Endodermal cell (in vitro differentiated cells): ENCODE measurements at regions not wholly inside any gene's neighbourhood (a gene's known extent, or its start where the extent isn't known, plus 50 kb on each side); places are given as distances from the start of the nearest gene placed in this dataset.

Experiments
- DNase-seq: peaks from one replicate; pipeline ENCODE4 v3.0.0-alpha.2; 2017
- H3K27ac ChIP-seq: 2 replicates; pipeline ENCODE4 v1.5.1; 2013; ENCODE audit warnings: mild to moderate bottlenecking, low read depth, low read length, moderate library complexity
- H3K27me3 ChIP-seq: 2 replicates; pipeline ENCODE4 v1.6.1; 2013; ENCODE audit warnings: mild to moderate bottlenecking, low read length, moderate library complexity; ENCODE audit not compliant: insufficient read depth, control insufficient read depth, poor library complexity, severe bottlenecking
- H3K36me3 ChIP-seq: 2 replicates; pipeline ENCODE4 v1.7.0; 2013; ENCODE audit warnings: mild to moderate bottlenecking, low read length, moderate library complexity; ENCODE audit not compliant: control insufficient read depth, insufficient read depth
- H3K4me1 ChIP-seq: one replicate; pipeline ENCODE4 v1.7.0; 2013; ENCODE audit warnings: low read length; ENCODE audit not compliant: control insufficient read depth, insufficient read depth
- H3K4me3 ChIP-seq: 2 replicates; pipeline ENCODE4 v1.5.1; 2013; ENCODE audit warnings: mild to moderate bottlenecking, low read length, moderate library complexity
- H3K9ac ChIP-seq: 2 replicates; pipeline ENCODE4 v1.6.1; 2013; ENCODE audit warnings: mild to moderate bottlenecking, low read length, moderate library complexity; ENCODE audit not compliant: poor library complexity, severe bottlenecking; ENCODE audit errors: extremely low read depth
- H3K9me3 ChIP-seq: 2 replicates; pipeline ENCODE4 v1.6.1; 2013; ENCODE audit warnings: mild to moderate bottlenecking, low read length, moderate library complexity; ENCODE audit not compliant: control insufficient read depth
- H3K27ac Mint-ChIP-seq: 2 replicates; pipeline ENCODE4 v1.8.0; 2020; ENCODE audit warnings: mixed read lengths
- H3K27me3 Mint-ChIP-seq: 2 replicates; pipeline ENCODE4 v1.8.0; 2021; ENCODE audit warnings: mild to moderate bottlenecking, mixed read lengths; ENCODE audit not compliant: insufficient read depth
- H3K36me3 Mint-ChIP-seq: 2 replicates; pipeline ENCODE4 v1.8.0; 2020; ENCODE audit warnings: low read depth, mixed read lengths
- H3K4me1 Mint-ChIP-seq: 2 replicates; pipeline ENCODE4 v1.8.0; 2020; ENCODE audit warnings: mixed read lengths
- H3K4me3 Mint-ChIP-seq: 2 replicates; pipeline ENCODE4 v1.8.0; 2020; ENCODE audit warnings: mild to moderate bottlenecking, moderate library complexity, mixed read lengths
- H3K9me3 Mint-ChIP-seq: 2 replicates; pipeline ENCODE4 v1.8.0; 2020; ENCODE audit warnings: mild to moderate bottlenecking, mixed read lengths
- CTCF ChIP-seq: fragments of 200-600 bp; sonication (generic); conservative IDR thresholded peaks from 2 replicates; pipeline ENCODE4 v1.5.0; 2021; ENCODE audit warnings: antibody characterized with exemption, mild to moderate bottlenecking
- WGBS, 2 experiments: methylation state at CpG; one replicate each; pipeline versions ENCODE4 v1.1.5 to v1.1.7; 2013; ENCODE audit warnings: missing lambda C conversion rate in 2 of 2, mixed read lengths in 1 of 2; ENCODE audit not compliant: insufficient coverage in 1 of 2, insufficient read length in 1 of 2; 5-methylcytosine and 5-hydroxymethylcytosine counted together

GRCh38 chr2:160566717-160567116 is 73.1 kb upstream of the RBMS1 start:
- Histone ChIP-seq H3K4me1 (no peaks in the 10 kb centered on the region), H3K36me3 (no peaks in the 10 kb centered on the region), H3K4me3 (no peak overlapping the region), H3K27me3 (no peaks in the 10 kb centered on the region), H3K9me3 (peaks cover 7% of the 10 kb centered on the region), H3K27ac (no peak overlapping the region), H3K9ac (no peak overlapping the region)
- no peak for TF ChIP-seq CTCF
- H3K9me3 Mint-ChIP-seq: peaks cover 2% of the 10 kb centered on the region
- no peak overlapping the region for H3K27ac Mint-ChIP-seq
- H3K27me3 Mint-ChIP-seq: no peaks in the 10 kb centered on the region
- DNase-seq: no peak
- no peaks in the 10 kb centered on the region for H3K36me3 Mint-ChIP-seq
- no peak overlapping the region for H3K4me3 Mint-ChIP-seq
- no peaks in the 10 kb centered on the region for H3K4me1 Mint-ChIP-seq

- Mint-ChIP-seq H3K4me3 (no peak overlapping the region), H3K9me3 (peaks cover 21% of the 10 kb centered on the region), H3K36me3 (no peaks in the 10 kb centered on the region), H3K27me3 (no peaks in the 10 kb centered on the region), H3K4me1 (no peaks in the 10 kb centered on the region), H3K27ac (no peak overlapping the region)
- WGBS, 2 experiments: 94 to 100% methylated on average over 3 of the region's 3 CpGs
- peaks cover 18% of the 10 kb centered on the region for H3K9me3 ChIP-seq
- no peaks in the 10 kb centered on the region for H3K36me3 ChIP-seq
- H3K9ac ChIP-seq: no peak overlapping the region
- TF ChIP-seq CTCF: no peak
- H3K27ac ChIP-seq: no peak overlapping the region
- H3K27me3 ChIP-seq: no peaks in the 10 kb centered on the region
- DNase-seq: no peak
- no peak overlapping the region for H3K4me3 ChIP-seq
- no peaks in the 10 kb centered on the region for H3K4me1 ChIP-seq
Measured at GRCh38 chr2:160568856-160569255, 75.2 kb upstream of the RBMS1 start.

GRCh38 chr2:160570376-160570775 is 76.8 kb upstream of the RBMS1 start:
- no peak for TF ChIP-seq CTCF
- no peak overlapping the region for H3K4me3 ChIP-seq
- no peak for DNase-seq
- Mint-ChIP-seq H3K36me3 (no peaks in the 10 kb centered on the region), H3K4me3 (no peak overlapping the region), H3K27me3 (no peaks in the 10 kb centered on the region), H3K9me3 (peaks cover 21% of the 10 kb centered on the region), H3K27ac (no peak overlapping the region), H3K4me1 (no peaks in the 10 kb centered on the region)
- no peak overlapping the region for H3K9ac ChIP-seq
- no peaks in the 10 kb centered on the region for H3K27me3 ChIP-seq
- no peaks in the 10 kb centered on the region for H3K36me3 ChIP-seq
- no peak overlapping the region for H3K27ac ChIP-seq
- H3K4me1 ChIP-seq: no peaks in the 10 kb centered on the region
- WGBS, 2 experiments: 84 to 95% methylated on average over 2 of the region's 2 CpGs
- H3K9me3 ChIP-seq: peaks cover 18% of the 10 kb centered on the region
